ENCODE measurements at regions not wholly inside any gene's neighbourhood (a gene's known extent, or its start where the extent isn't known, plus 50 kb on each side); places are given as distances from the start of the nearest gene placed in this dataset.

- H3K27ac ChIP-seq (ENCODE audit: low read depth, low read length) = no peak overlapping the region
- no peak overlapping the region for H3K9ac ChIP-seq (ENCODE audit: low read length)
- H2AFZ ChIP-seq (ENCODE audit: low read depth, low read length, severe bottlenecking) = no peak overlapping the region
- H3K27me3 ChIP-seq (ENCODE audit: low read length) = no peaks in the 10 kb centered on the region
- no peaks in the 10 kb centered on the region for H3K79me2 ChIP-seq (ENCODE audit: insufficient read depth, low read length)
- H3K36me3 ChIP-seq (ENCODE audit: low read length) = no peaks in the 10 kb centered on the region
- H3K9me2 ChIP-seq (replicated peaks; ENCODE audit: insufficient read depth, low read length) = no peaks in the 10 kb centered on the region
- no peak overlapping the region for H3K4me2 ChIP-seq (ENCODE audit: low read depth, low read length, poor library complexity, severe bottlenecking)
- no peak overlapping the region for H3K4me3 ChIP-seq (ENCODE audit: insufficient read depth, low read length, poor library complexity, severe bottlenecking)
- TF ChIP-seq EZH2phosphoT487 (conservative IDR thresholded peaks at IDR 0.05; ENCODE audit: low read length) (no peak), CTCF (IDR thresholded peaks at IDR 0.05; ENCODE audit: insufficient read depth, low read length, poor library complexity, severe bottlenecking) (no peak)
- H4K20me1 ChIP-seq (ENCODE audit: low read depth, low read length) = no peaks in the 10 kb centered on the region
- no peaks in the 10 kb centered on the region for H3F3A ChIP-seq (ENCODE audit: insufficient read depth)
- no peaks in the 10 kb centered on the region for H3K9me3 ChIP-seq (ENCODE audit: insufficient read depth, low read length)
Measured at GRCh38 chr11:97419729-97420128, 1029.9 kb downstream of the JRKL start.

- Histone ChIP-seq H3F3A (ENCODE audit: insufficient read depth) (no peaks in the 10 kb centered on the region), H3K36me3 (ENCODE audit: low read length) (no peaks in the 10 kb centered on the region), H3K27ac (ENCODE audit: low read depth, low read length) (no peak overlapping the region), H3K4me3 (ENCODE audit: insufficient read depth, low read length, poor library complexity, severe bottlenecking) (no peak overlapping the region), H3K9me3 (ENCODE audit: insufficient read depth, low read length) (no peaks in the 10 kb centered on the region), H3K4me2 (ENCODE audit: low read depth, low read length, poor library complexity, severe bottlenecking) (no peak overlapping the region), H3K79me2 (ENCODE audit: insufficient read depth, low read length) (no peaks in the 10 kb centered on the region), H3K9ac (ENCODE audit: low read length) (no peak overlapping the region), H3K9me2 (replicated peaks; ENCODE audit: insufficient read depth, low read length) (no peaks in the 10 kb centered on the region), H3K27me3 (ENCODE audit: low read length) (no peaks in the 10 kb centered on the region), H2AFZ (ENCODE audit: low read depth, low read length, severe bottlenecking) (no peak overlapping the region), H4K20me1 (ENCODE audit: low read depth, low read length) (no peaks in the 10 kb centered on the region)
- TF ChIP-seq CTCF (IDR thresholded peaks at IDR 0.05; ENCODE audit: insufficient read depth, low read length, poor library complexity, severe bottlenecking) (no peak), EZH2phosphoT487 (conservative IDR thresholded peaks at IDR 0.05; ENCODE audit: low read length) (no peak)
Measured at GRCh38 chr11:97428247-97428790, 1038.5 kb downstream of the JRKL start.

- TF ChIP-seq CTCF (IDR thresholded peaks at IDR 0.05; ENCODE audit: insufficient read depth, low read length, poor library complexity, severe bottlenecking) (no peak), EZH2phosphoT487 (conservative IDR thresholded peaks at IDR 0.05; ENCODE audit: low read length) (no peak)
Measured at GRCh38 chr11:97430877-97431276, 1041.1 kb downstream of the JRKL start.

More at GRCh38 chr11:97430877-97431276, 1041.1 kb downstream of the JRKL start:
- H3K36me3 ChIP-seq (ENCODE audit: low read length) = no peaks in the 10 kb centered on the region
- H3K9ac ChIP-seq (ENCODE audit: low read length) = no peak overlapping the region
- no peak overlapping the region for H3K27ac ChIP-seq (ENCODE audit: low read depth, low read length)
- no peak overlapping the region for H3K4me3 ChIP-seq (ENCODE audit: insufficient read depth, low read length, poor library complexity, severe bottlenecking)
- H3K4me2 ChIP-seq (ENCODE audit: low read depth, low read length, poor library complexity, severe bottlenecking) = no peak overlapping the region
- H3K9me2 ChIP-seq (replicated peaks; ENCODE audit: insufficient read depth, low read length) = no peaks in the 10 kb centered on the region
- H3K79me2 ChIP-seq (ENCODE audit: insufficient read depth, low read length) = no peaks in the 10 kb centered on the region
- H3K27me3 ChIP-seq (ENCODE audit: low read length) = no peaks in the 10 kb centered on the region
- no peaks in the 10 kb centered on the region for H3F3A ChIP-seq (ENCODE audit: insufficient read depth)
- H4K20me1 ChIP-seq (ENCODE audit: low read depth, low read length) = no peaks in the 10 kb centered on the region
- no peaks in the 10 kb centered on the region for H3K9me3 ChIP-seq (ENCODE audit: insufficient read depth, low read length)
- no peak overlapping the region for H2AFZ ChIP-seq (ENCODE audit: low read depth, low read length, severe bottlenecking)
